OCI-LY3 (cell line): ENCODE measurements at regions not wholly inside any gene's neighbourhood (a gene's known extent, or its start where the extent isn't known, plus 50 kb on each side); places are given as distances from the start of the nearest gene placed in this dataset.

Source experiments
- EZH2phosphoT487 ChIP-seq: fragments of 200-600 bp; shearing (Covaris generic); IDR thresholded peaks from 2 replicates; pipeline ENCODE4 v1.6.1; 2018; ENCODE audit warnings: antibody characterized with exemption, mixed run types, low read depth
- TF ChIP-seq, protein P1 (sequence below): fragments of 200-600, 300-600 bp; sonication (generic); IDR thresholded peaks from 2 replicates; pipeline ENCODE4 v1.5.1; 2014; ENCODE audit warnings: antibody characterized with exemption, low read length, low read depth

DNA sequence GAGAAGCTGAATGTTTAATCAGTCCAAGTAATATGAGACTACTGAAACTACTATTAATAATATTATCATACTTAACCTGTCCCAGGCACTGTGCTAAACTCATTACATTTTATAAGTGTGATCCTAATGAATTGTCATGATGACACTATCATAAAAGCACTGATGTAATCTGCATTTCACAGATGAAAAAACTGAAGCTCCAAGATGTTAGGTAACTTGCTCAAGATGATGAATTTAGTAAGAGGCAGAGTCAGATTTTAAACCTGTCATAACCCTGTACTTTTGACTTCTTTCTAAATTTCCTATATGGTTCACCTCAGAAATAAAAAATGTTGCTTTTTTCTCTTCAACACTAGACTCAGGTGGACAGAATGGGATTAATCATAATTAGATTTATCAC lies 237.6 kb downstream of the ALDH8A1 start:
- TF ChIP-seq, protein P1, sequence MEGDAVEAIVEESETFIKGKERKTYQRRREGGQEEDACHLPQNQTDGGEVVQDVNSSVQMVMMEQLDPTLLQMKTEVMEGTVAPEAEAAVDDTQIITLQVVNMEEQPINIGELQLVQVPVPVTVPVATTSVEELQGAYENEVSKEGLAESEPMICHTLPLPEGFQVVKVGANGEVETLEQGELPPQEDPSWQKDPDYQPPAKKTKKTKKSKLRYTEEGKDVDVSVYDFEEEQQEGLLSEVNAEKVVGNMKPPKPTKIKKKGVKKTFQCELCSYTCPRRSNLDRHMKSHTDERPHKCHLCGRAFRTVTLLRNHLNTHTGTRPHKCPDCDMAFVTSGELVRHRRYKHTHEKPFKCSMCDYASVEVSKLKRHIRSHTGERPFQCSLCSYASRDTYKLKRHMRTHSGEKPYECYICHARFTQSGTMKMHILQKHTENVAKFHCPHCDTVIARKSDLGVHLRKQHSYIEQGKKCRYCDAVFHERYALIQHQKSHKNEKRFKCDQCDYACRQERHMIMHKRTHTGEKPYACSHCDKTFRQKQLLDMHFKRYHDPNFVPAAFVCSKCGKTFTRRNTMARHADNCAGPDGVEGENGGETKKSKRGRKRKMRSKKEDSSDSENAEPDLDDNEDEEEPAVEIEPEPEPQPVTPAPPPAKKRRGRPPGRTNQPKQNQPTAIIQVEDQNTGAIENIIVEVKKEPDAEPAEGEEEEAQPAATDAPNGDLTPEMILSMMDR, result no peak
- TF ChIP-seq EZH2phosphoT487, result no peak
